NCI-H1417 treated with DMSO at 0.1 percent for 48 hours (cell line): ENCODE measurements at regions not wholly inside any gene's neighbourhood (a gene's known extent, or its start where the extent isn't known, plus 50 kb on each side); places are given as distances from the start of the nearest gene placed in this dataset.
"Not testable (repeated sequence)": the region's sequence is repeated elsewhere in the genome, so short reads cannot be mapped to it uniquely, and the experiment has no call there.

ENCODE experiments used
- DNase-seq: peaks from one replicate; lab custom pipeline; 2025; lab: John Stamatoyannopoulos, UW

GRCh38 chr2:53028746-53029423, 738.7 kb upstream of the CHAC2 start:
- DNase-seq, result no peak

DNA sequence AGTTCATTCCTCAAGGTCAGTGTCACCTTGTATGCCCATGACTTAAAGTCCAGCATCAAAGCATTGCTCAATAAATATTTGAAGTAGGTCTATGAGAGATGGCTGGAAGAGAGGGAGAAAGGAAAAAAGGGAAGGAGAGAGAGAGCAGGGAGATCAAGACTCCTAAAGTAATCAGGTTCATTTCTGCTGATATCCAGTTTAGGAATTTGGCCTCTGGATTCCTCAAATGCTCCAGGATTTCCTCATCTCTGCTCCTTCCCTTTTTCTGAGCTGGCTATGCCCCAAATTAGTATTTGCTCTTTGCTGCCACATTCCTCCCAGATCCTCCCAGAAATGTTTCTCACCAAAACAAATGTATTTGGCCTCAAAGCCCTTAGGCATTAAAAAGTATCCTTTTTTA, 739.4 kb upstream of the CHAC2 start:
- DNase-seq, result no peak

GRCh38 chr2:53022248-53022647, 745.4 kb upstream of the CHAC2 start:
- not testable (repeated sequence) for DNase-seq

GRCh38 chr2:53021828-53022227, 745.8 kb upstream of the CHAC2 start:
- DNase-seq, result no peak

DNA sequence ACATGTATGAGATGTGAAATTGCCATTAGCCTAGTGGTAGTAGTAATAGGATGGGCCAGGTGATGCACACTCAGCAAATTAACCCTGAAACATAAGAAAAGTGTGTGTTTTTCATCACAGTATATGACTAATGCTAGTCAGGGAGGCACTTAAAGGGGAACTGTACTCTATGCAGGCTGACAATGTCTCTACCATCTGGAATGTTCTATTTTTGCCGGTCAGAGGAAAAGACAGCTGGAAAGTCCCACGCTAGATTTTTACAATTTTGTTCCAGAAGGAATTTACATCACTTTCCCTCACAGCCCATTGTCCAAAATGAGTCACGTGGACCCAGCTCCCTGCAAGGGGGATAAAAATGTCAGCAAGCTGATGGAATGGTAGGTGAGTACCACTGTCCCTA, 746.3 kb upstream of the CHAC2 start:
- no peak for DNase-seq

DNA sequence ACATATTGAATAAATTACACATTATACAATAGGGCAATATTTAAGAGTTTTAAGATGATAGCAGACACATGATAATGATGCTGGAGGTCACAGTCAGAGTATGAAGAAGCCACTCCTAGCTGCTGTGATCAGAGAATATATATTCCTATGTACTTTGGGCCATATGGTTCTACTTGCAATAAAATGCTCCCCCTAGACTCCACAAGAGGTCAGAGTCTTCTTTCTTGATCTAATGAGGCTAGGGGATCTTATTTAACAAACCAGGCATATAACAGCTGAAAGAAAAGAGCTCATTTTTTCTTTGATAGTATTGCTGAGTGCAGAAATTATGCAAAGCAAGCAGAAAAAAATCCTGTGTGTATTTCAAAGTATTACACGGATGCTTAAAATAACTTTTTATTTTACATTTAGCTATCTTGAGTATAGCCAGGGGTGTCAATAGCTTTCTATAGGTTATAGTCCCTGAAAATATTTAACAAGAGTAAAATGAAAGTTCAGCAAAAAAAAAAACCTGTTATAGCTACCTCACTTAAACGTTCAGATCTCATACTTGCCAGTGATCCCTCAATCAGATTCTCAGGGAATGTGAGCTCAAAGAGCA, 748.7 kb upstream of the CHAC2 start:
- no peak for DNase-seq

DNA sequence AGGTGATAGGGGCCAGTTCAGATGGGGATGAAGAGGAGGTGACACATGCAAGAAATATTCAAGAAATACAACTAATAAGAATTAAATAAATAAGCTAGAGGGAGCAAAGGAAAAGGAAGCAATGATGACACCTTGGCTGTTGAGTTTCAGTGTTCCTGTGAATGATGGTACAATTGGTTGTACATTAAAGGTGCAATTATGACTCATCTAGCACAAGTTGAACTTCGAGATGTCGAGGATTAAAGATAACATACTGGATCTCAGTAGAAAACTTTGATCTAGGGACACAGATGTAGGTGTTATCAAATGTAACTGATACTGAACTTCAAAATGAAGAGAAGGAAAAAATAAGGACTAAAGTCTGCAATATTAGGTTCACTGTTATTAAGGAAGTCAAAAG, 760.6 kb upstream of the CHAC2 start:
- no peak for DNase-seq

- no peak for DNase-seq
Measured at GRCh38 chr2:53004413-53004812, 763.2 kb upstream of the CHAC2 start.

DNA sequence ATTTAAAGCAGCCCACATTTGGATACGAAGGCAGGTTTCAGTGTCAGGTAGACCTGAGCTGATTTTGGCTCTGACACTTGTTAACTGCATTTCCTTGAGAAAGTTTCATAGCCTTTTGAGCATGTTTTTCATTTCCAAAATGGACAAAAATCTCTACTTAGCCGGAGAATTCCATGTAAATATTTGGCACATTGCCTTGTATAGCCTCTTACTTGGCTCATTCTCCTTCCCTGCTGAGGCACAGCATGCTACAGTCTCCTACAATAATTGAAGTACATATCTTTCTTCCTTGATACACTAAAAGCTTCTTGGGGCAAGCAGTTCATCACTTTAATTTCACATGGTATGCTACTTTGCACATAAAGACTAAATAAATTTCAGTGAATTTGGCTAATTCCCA, 772.2 kb upstream of the CHAC2 start:
- DNase-seq, result no peak

- no peak for DNase-seq
Measured at GRCh38 chr2:52976143-52976949, 791.3 kb upstream of the CHAC2 start.

DNA sequence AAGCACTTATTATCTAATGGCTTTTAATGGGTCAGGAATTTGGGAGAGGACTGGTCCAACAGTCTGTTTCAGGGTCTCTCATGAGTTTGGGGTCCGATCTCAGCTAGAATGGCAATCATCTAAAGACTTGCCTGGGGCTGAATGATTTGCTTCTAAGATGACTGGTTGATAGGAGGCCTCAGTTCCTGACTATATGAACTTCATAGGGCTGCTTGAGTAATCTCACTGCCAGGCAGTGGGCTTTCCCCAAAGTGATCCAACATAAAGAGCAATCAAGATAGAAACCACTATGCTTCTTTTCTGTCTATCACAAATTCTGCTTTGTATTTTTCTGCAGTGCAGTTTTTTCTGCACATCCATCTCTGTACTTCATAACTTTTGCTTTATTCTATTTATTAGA, 793.5 kb upstream of the CHAC2 start:
- DNase-seq, result no peak

GRCh38 chr2:52970642-52971041, 797.0 kb upstream of the CHAC2 start:
- DNase-seq, result peak; percentile 63

DNA sequence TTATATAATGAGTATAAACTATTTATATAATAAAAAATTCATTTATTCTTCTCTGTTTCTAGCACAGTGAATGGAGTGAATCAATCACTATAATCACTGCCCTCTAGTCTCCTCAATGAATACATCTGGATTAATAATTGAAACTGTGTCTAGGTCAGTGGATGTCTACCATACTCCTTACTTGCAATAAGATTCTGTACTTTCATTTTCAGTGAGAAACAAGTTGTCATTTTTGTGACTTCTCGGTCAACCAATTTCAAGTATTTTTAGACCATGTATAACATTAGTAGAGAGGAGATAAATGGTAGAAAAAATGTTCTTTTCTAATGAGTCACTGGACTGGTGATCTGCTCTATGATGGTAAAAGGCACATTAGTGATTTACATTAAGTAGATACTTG, 799.6 kb upstream of the CHAC2 start:
- DNase-seq, result no peak

GRCh38 chr2:52964916-52965530, 802.6 kb upstream of the CHAC2 start:
- no peak for DNase-seq

GRCh38 chr2:52961403-52961802, 806.2 kb upstream of the CHAC2 start:
- DNase-seq, result no peak

DNA sequence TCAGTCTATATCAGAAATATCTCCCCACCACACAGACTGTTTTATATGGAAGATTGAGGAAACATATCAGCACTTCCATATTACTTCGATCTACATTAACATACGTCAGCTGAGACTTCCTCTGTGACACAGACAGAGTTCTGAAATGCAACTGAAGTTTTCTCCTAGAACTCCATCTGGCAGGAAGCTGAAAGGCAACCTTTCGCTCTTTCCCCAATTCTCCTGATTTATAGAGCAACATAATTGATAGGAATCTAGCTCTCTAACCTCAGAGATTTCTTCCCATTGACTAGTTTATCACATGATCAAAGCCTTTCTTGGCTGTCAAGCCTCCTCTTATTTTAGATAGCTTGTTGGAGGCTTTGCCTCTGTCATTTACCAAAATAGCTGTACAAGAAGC, 806.7 kb upstream of the CHAC2 start:
- DNase-seq, result no peak

- DNase-seq, result no peak
Measured at GRCh38 chr2:52959801-52960200, 807.8 kb upstream of the CHAC2 start.

DNA sequence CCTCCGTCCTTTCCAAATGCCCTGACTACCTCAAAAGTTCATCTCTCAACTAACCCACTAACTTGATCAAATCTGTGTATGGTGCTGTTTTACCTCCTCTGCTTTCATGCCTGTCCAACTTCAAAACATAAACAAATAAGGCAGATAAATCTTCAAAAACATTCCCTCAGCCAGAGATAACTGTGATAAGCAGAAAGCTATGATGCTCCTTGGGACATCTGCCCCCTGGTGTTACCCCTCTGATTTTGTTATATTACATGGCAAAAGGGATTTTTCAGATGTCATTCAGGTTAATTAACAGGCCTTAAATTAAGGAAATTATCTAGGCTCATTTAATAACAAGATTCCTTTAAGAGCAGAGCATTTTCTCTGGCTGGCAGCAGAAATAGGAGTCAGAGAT, 810.8 kb upstream of the CHAC2 start:
- no peak for DNase-seq

GRCh38 chr2:52956118-52956517, 811.5 kb upstream of the CHAC2 start:
- no peak for DNase-seq

GRCh38 chr2:52955079-52955478, 812.5 kb upstream of the CHAC2 start:
- no peak for DNase-seq

GRCh38 chr2:52940101-52940500, 827.5 kb upstream of the CHAC2 start:
- DNase-seq, result no peak

GRCh38 chr2:52939250-52939649, 828.4 kb upstream of the CHAC2 start:
- no peak for DNase-seq

GRCh38 chr2:52936029-52936428, 831.6 kb upstream of the CHAC2 start:
- DNase-seq, result no peak
